ENCODE measurements at regions not wholly inside any gene's neighbourhood (a gene's known extent, or its start where the extent isn't known, plus 50 kb on each side); places are given as distances from the start of the nearest gene placed in this dataset.

GRCh38 chr5:164555809-164556208 lies 1050.4 kb downstream of the MAT2B start:
- TF ChIP-seq CTCF (optimal IDR thresholded peaks at IDR 0.05 in 1 of 3, IDR thresholded peaks at IDR 0.05 in 1 of 3, conservative IDR thresholded peaks at IDR 0.05 in 1 of 3; ENCODE audit: extremely low read depth in 1 of 3, insufficient read depth in 2 of 3, low read length in 3 of 3), result no peak
- no peak for TF ChIP-seq EZH2 (IDR thresholded peaks at IDR 0.05; ENCODE audit: low read length)

Measured in keratinocyte (primary cell).